Caki2 (cell line): ENCODE measurements at regions not wholly inside any gene's neighbourhood (a gene's known extent, or its start where the extent isn't known, plus 50 kb on each side); places are given as distances from the start of the nearest gene placed in this dataset.
A peak's percentile ranks its signal among the peaks of the same experiment; 100 is the strongest.

Experiments
- DNase-seq: peaks from one replicate; pipeline ENCODE4 v3.0.0-alpha.2; 2015; ENCODE audit warnings: low read depth
- in situ Hi-C: cut with HindIII; loops from 2 replicates; pipeline ENCODE4 v1.10.0; 2016; ENCODE audit warnings: low sequenced_read_pairs, low pct_unique_long_range_greater_than_20kb, mixed read lengths

DNA sequence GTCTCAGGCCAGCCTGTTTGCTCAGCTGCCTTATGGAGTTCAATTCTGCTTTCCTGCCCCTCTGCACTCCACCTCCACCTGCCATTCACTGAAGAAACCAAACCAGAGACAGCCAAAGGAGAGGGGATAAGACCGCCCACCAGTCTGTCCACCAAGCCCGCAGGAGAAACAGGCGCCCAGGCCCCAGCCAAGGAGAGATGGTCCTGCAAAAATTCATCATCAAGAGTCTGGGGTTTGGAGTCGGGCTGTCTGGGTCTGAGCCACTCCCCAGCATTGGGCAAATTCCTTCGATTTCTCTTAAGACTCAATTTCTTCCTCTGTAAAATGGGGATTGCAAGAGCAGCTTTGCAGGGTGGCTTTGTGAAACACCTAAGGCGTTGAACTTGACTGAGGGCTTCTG, 121.4 kb upstream of the RUNX3 start:
- DNase-seq, result no peak
- in situ Hi-C loops, result no loop called here

DNA sequence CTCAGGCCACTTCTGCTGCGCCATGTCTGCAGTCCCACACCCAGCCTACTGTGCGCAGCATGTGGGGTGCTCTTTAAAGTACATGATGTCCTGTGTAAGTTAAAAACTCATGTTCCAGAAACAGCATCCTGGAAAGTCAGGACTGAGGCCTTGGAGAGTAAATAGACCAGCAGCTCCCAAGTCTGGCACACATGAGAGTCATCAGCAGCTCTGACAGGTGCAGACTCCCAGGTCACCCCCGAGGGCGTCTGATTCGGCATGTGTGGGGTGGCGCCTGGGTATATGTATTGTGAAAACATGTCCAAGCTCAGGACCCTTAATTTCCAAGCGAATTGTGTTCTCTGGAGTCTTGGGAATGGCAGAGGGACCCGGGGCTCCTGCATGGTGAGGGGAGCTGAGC, 120.1 kb upstream of the RUNX3 start:
- no peak for DNase-seq
- in situ Hi-C loops, result no loop called here

DNA sequence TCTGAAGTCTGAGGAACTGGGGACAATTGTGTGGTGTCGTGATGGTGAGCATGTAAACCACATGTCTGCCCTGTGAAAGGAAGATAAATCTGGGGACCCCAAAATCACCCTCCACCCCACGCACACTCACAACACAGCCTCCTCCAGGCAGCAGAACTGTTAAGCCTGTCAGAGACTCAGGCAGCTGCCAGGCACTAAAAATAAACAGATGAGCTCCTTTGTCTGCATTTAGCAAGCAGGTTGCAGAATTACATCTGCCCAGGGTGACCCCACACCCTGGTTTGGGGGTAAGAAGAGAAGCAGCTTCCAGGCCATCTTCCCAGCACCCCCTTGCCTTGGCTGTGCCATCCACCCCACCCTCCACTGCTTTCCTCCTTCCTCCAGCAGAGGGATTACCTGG, 119.1 kb upstream of the RUNX3 start:
- in situ Hi-C loops, result no loop called here

DNA sequence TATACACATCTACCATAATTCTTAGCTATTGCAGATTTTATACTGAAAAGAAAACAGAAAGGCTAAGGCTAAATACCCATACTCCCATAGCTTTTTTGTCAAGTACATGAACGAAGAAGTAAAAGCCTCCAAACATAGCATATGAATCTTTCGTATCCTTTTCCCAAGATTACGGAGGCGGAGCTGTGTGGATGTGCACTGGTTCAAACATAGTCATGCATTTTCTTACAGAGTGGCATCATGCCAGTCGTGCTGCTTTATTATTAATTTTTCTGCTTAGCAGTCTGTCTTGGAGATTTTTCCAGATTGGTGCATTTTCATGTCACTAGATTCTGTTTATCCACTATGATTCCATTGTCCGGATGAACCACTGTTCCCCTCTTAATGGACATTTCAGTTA, 118.7 kb upstream of the RUNX3 start:
- no peak for DNase-seq
- in situ Hi-C loops, result no loop called here

More for the DNA sequence above, 119.1 kb upstream of the RUNX3 start:
- DNase-seq, result no peak

DNA sequence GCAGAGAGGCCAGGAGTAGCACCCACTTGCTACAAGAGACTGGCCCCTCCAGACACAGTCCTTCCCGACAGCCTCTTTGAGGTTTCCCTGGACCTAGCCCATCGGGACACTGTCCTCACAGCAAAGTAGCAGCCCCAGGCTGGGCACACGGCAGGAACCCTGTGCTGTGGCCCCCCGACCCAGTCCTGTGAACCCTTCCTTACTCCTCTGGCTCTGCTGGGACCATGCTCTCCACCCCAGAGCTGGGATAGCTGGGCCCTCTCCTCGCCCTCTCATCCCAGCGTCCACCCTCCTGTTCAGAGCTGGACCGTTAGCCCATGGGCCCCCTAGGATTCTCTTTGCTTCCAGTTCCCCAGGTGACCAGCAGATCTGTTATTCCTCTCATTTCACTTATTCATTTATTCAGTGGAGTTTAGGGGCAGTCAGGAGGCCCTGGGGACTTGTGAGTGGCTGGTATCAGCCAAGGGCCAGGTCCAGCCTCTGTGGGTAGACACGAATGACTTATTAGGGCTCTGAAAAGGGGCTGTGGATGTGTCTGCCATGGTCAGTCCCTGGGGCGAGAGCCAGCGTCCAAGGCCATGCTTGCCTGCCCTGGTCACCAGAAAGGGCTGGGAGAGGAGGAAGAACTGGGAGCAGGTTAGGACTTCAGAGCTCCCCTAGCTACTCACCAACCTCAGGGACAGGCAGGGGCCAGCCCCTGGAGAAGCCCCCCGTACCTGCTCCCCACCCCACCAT, 117.6 kb upstream of the RUNX3 start:
- in situ Hi-C loops, result no loop called here
- DNase-seq, result no peak

DNA sequence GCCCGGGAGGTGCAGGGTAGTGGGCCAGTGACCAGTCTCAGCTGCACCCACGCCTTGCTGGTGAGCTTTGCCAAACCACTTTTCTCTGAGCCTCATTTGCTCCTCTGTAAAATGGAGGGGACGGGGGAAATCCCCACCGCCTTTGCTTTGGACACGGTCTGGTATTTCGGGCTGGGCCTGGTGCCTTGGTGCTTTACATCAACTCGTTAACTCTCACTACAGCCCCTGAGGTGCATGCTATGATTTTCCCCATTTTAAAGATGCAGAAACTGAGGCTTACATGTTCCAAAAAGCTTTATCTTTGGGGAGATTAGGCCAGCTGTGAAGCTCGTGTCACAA, 116.1 kb upstream of the RUNX3 start:
- DNase-seq, result no peak
- in situ Hi-C loops, result no loop called here

DNA sequence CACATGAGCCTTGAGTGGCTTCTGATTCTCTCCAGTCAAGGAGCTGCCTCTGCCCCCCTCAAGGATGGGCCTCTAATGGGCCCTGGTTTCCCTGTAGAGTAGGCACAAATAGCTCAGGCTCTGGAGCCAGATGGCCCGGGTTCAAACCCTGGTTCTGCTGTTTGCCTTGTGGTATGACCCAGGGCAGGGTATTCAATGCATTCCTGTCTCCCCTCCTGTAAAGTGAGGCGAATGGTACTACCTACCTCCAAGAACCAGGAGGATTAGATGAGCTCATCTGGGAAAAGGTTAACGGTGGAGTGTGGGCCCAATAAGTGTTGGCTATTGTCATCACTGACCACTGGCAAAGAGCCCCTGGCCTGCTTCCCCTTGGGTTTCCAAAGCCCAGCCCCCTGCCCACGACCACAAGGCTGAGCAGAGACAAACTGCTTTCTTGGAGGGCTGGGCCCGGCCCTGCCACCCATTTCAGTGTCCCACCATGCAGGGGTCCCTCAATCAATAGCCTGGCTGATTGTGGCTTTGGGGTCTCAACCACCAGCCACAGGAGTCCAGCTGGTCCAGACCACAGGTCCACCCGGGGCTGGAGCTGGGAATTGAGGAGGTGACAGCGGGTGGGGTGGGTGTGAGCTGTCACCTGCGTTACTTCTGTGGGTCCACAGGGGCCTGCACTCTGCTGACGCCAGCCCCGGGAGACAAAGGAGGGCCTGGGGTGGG, 115.6 kb upstream of the RUNX3 start:
- in situ Hi-C loops, result no loop called here

DNA sequence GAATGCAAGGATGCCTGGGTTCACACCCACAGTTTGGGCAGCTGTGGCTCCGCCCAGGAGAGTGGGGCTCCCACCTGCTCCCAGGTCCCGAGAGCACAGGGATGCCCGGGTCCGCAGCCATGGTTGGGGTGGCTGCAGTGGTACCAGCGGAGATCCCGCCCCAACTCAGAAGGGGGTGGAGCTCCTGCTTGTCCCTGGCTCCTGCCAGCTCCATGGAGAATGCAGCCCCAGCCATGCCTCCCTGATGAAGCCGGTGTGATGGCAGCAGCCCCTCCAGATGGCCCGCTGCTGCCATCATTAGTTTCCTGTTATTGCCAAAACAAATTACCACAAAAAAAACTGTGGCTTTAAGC, 113.1 kb upstream of the RUNX3 start:
- DNase-seq, result no peak
- in situ Hi-C loops, result no loop called here

More for the DNA sequence above, 115.6 kb upstream of the RUNX3 start:
- no peak for DNase-seq

DNA sequence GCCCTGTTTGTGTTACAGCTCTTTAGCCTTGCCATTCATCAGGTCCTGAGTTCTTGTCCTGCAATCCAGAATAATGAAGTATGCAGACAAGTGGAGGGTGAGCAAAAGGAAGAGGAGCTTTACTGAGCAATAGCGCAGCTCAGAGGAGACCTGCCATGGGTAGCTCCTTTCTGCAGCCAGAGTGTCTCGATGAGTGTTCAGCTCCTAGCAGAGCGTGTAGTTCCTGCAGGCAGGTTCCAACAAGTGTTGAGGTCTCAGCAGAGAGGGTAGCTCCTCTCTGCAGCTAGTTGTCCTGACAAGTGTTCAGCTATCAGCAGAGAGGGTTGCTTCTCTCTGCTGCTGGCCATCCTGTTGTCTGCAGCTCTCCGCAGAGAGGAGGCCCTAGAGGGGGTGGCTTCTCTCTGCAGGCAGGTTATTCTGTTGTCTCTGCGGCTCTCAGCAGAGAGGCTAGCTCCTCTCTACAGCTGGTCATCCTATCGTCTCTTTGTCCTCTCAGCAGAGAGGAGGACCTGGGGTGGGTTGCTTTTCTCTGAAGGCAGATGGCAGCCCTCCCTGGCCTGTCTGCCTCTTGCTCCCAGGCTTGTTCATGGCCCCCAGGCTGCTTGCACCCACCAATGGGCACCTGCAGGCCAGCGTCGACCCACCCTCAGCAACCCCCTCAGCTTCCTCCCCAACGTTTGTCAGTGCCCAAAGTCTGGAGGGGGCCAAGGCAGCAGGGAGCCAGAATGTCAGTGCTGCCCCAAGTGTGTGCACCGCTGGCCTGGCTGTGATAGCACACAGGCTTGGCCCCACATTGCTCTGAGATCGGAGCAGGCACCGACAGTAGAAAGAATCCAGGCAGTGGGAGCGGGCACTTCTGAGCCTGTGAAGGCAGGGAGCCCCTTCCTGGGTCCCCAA, 112.5 kb upstream of the RUNX3 start:
- in situ Hi-C loops, result no loop called here
- no peak for DNase-seq

DNA sequence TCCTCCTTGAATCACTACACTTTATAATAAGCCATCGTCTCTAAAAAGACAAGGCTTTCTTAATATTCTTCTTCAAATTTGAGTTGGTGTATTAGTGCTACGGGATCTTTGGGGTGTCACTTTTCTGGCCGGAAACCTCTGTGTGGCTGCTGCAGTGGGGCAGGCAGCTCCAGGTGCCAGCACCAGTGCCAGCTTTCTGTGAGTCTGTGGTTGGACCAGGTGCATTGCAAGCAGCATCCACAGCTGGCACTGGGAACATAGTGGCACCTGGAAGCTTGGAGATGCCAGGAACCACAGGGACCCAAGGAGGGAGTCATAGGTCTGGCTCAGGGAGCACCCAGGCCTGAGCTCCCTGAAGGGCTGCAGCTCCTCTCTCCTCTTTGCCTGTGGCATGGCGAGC, 111.8 kb upstream of the RUNX3 start:
- DNase-seq, result no peak
- in situ Hi-C loops, result no loop called here

DNA sequence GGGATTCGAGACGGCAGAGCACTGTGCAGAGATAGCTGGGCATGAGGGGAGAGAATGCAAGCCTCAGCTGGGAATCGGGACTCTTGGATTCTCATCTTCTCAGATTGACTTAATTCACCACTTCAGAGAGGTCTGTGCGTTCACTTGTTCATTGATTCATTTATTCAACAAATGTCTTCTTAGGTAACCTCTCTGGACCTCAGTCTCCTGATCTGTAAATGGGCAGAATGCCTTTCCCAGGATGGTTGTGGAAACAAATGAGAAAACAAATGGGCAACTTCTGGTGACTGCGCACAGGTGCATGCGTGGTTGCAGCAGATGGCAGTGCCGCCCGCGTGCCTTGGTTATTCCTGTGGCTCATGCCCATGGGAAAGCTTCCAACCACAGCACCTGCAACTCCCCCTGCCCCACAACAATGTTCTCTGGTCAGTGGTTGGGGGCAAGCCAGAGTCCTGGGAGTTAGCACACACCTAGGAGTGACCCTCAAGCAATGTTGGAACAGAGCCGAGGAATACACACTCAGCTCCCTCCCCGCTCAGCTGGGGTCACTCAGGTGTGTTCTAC, 110.1 kb upstream of the RUNX3 start:
- no peak for DNase-seq
- in situ Hi-C loops, result no loop called here

DNA sequence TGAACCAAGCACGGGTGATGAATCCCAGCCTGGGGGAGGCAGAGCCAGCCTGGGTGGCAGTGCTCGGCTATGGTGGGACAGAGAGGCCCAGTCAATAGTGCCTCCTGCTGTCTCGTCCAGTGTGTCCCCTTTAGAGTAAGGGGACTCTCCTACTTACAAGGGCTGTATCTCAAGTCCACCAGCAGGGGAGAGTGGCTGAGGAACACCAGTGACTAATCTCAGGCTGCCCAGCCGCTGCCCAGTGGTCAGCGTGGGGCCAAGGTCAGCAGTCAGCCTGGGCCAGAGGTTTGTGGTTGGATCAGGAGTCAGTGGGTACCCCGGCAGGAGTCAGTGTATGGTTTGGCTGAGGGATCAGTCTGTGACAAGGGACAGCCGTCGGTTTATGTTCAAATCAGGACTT, 109.2 kb upstream of the RUNX3 start:
- in situ Hi-C loops, result no loop called here
- DNase-seq, result no peak

DNA sequence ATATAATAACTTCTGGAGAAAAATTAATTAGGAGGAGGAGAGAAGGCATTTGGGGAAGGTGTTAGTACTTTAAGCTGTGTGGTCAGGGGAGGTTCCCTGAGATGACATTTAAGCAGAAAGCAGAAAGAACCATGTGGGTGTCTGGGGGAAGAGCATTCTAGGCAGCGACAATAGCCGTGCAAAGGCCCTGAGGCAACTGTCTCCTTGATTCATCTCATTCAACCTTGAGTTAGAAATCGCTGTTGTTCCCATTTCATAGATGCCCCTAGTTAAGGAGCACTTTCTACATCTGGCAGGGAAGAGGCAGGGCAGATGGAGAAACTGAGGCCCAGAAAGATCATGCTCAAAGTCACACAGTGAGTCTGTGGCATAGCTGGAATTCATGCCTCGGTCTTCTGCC, 108.6 kb upstream of the RUNX3 start:
- in situ Hi-C loops, result no loop called here
- no peak for DNase-seq

DNA sequence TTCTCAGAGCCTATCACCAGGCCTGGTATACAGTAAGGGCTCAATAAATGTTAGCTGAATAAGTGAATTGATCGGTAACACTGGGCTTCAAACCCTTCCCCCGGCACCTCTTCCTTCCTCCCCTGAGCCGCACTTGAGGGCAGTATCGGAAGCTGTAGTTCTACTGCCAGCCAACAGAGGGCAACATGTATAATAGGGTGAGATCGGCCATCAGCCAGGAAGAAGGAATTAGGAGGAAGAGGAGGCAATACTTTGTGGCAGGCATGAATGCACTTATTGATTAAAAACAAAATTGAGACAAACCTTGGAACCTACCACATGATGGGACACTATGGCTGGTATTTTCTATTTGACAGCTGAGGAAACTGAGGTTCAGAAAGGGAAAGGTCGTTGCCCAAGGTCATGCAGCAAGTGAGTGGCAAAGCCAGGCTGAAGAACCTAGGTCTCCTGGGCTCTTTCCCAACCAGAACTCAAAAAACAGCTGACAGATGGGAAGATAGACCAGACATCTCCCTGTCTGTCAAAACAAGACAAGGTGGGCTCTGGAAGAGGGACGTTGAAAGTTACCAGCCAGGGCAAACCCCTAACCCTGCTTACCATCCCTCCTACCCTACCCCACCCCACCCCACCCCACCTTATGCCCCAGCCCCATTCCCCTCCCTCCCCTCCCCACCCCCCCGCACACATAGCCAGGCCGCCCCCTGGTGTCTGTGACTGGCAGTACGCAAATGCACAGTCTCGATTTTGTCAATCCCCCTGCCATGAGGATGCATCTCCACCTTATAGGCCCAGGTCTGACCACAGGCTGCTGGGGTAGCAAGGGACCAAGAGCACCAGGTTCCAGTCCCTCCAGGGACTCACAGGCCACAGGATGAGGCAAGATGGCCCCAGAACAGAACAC, 107.3 kb upstream of the RUNX3 start:
- DNase-seq, result peak; percentile 7
- in situ Hi-C loops, result no loop called here

DNA sequence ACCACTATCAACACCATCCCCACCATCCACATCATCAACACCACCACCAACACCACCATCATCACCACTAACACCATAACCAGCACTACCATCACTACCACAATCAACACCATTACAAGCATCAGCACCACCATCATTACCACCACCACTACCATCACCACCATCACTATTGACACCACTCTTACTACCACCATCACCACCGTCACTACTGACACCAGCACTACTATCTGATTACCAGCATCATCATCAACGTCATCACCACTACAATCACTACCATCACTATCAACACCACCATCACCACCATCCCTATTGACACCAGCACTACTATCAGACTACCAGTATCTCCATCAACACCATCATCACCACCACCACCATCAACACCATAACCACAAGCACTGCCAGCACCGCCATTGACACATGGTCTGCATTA, 106.1 kb upstream of the RUNX3 start:
- in situ Hi-C loops, result no loop called here

DNA sequence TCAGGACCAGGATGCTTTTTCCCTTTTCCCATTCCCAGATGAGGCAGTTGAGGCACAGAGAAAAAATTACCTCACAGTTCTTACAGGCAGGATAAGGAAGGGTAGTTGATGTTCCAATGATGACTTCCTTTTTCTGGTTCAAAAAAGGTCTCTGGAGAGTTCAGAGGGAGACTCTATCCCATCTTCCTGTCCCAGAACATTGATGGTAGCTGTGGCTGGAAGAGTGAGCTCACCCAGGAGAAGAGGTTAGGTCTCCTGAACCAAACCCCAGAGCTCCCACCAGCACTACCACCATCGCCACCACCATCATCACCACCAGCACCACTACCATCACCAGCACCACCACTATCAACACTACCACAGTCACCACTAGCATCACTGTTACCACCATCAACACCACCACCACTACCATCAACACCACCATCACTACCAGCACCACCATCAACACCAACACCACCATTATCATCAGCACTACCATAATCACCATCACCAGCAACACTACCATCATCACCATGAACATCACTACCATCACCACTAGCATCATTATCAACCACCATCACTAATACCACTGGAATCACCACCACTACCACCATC, 105.5 kb upstream of the RUNX3 start:
- DNase-seq, result no peak
- in situ Hi-C loops, result no loop called here

More for the DNA sequence above, 106.1 kb upstream of the RUNX3 start:
- no peak for DNase-seq

DNA sequence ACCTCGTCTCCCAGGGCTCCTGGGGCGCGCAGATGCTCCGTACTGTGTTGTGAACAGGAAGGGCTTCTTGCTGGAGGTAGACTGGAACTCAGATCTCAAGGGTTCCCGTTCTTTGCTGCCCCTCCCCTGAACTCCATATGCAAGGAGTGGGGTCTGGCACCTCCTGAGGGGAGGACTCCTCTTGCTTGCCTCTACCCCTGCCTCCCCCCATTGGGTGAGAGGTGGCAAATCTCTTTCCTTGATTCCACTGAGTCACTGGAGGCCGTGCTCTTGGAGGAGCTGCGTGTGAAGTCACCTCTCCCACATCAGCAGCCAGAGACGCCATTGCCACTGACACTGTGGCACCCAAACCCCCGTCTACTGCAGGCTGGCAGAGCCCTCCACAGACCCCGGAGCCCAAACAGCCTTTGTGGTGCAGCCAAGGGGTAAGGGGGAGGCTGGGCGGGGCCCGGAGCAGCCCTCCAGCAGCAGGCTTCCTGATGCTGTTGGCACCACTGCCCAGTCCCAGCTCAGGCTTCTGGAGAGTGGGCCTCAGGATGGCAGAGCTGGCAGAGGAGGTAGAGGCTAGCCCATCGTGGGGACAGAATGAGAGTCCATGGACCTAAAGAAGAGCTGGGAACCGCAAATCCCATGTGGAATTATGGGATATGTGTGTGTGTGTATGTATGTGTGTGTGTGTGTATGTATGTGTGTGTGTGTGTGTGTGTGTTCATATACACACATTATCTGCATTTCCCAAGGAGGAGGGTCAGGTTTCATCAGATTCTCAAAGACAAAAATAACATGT, 104.9 kb upstream of the RUNX3 start:
- in situ Hi-C loops, result no loop called here
- DNase-seq, result no peak
